K562 (cell line): ENCODE measurements at regions not wholly inside any gene's neighbourhood (a gene's known extent, or its start where the extent isn't known, plus 50 kb on each side); places are given as distances from the start of the nearest gene placed in this dataset.

Source experiments
- REST ChIP-seq, 2 experiments: fragments of 450-650 bp; formaldehyde crosslinking in 1 of 2; IDR thresholded peaks; 2 replicates each; pipeline versions ENCODE4 v1.4.0 to v1.6.1; 2014 to 2020; ENCODE audit warnings: mild to moderate bottlenecking in 2 of 2, borderline replicate concordance in 1 of 2, low read depth in 1 of 2
- XRCC5 ChIP-seq: fragments of 200-400 bp; formaldehyde crosslinking; IDR thresholded peaks from 2 replicates; pipeline ENCODE4 v1.6.1; 2017; ENCODE audit warnings: low read depth, mild to moderate bottlenecking, low read length
- ZNF280B ChIP-seq: fragments of 250-450 bp; sonication (Bioruptor Pico); IDR thresholded peaks from 2 replicates; pipeline ENCODE4 v1.5.1; 2021; ENCODE audit warnings: mild to moderate bottlenecking

GRCh38 chr7:96928965-96929364 is 76.4 kb upstream of the DLX6 start:
- TF ChIP-seq REST (IDR thresholded peaks at IDR 0.05; ENCODE audit: borderline replicate concordance) (no peak), REST (CRISPR knock-in tag; IDR thresholded peaks at IDR 0.05; ENCODE audit: low read depth) (no peak), ZNF280B (CRISPR knock-in tag) (no peak), XRCC5 (no peak)
